Choroid plexus epithelial cell (primary cell): ENCODE measurements at regions not wholly inside any gene's neighbourhood (a gene's known extent, or its start where the extent isn't known, plus 50 kb on each side); places are given as distances from the start of the nearest gene placed in this dataset.

Experiments
- DNase-seq: peaks from one replicate; pipeline ENCODE4 v3.0.0-alpha.2; 2010; ENCODE audit warnings: low read depth
- H3K4me3 ChIP-seq: 2 replicates; pipeline ENCODE4 v1.5.1; 2011; ENCODE audit warnings: low read depth, mild to moderate bottlenecking, control low read depth, low read length, moderate library complexity
- CTCF ChIP-seq: conservative IDR thresholded peaks from 2 replicates; pipeline ENCODE4 v1.5.1; 2011; ENCODE audit warnings: low read depth, mild to moderate bottlenecking, control low read depth, inconsistent platforms, low read length, moderate library complexity

- no peak for DNase-seq
- no peak overlapping the region for H3K4me3 ChIP-seq
- no peak for TF ChIP-seq CTCF
Measured at GRCh38 chr2:173673640-173674039, 291.5 kb downstream of the SP3 start.

GRCh38 chr2:173676647-173677046, 288.5 kb downstream of the SP3 start:
- peak; percentile 15 for DNase-seq
- TF ChIP-seq CTCF = no peak
- H3K4me3 ChIP-seq = no peak overlapping the region

GRCh38 chr2:173678186-173678585, 287.0 kb downstream of the SP3 start:
- DNase-seq = no peak
- no peak overlapping the region for H3K4me3 ChIP-seq
- TF ChIP-seq CTCF = no peak

- TF ChIP-seq CTCF = no peak
- no peak overlapping the region for H3K4me3 ChIP-seq
- DNase-seq = no peak
Measured at GRCh38 chr2:173680574-173680973, 284.6 kb downstream of the SP3 start.

- no peak for DNase-seq
- H3K4me3 ChIP-seq = no peak overlapping the region
- no peak for TF ChIP-seq CTCF
Measured at GRCh38 chr2:173681881-173682650, 283.1 kb downstream of the SP3 start.

- no peak for DNase-seq
- no peak overlapping the region for H3K4me3 ChIP-seq
- TF ChIP-seq CTCF = no peak
Measured at GRCh38 chr2:173684896-173685459, 280.2 kb downstream of the SP3 start.

GRCh38 chr2:173690349-173690748, 274.8 kb downstream of the SP3 start:
- no peak for TF ChIP-seq CTCF
- no peak for DNase-seq
- H3K4me3 ChIP-seq = no peak overlapping the region
